ENCODE measurements at regions not wholly inside any gene's neighbourhood (a gene's known extent, or its start where the extent isn't known, plus 50 kb on each side); places are given as distances from the start of the nearest gene placed in this dataset.
A peak's percentile ranks its signal among the peaks of the same experiment; 100 is the strongest.

DNA sequence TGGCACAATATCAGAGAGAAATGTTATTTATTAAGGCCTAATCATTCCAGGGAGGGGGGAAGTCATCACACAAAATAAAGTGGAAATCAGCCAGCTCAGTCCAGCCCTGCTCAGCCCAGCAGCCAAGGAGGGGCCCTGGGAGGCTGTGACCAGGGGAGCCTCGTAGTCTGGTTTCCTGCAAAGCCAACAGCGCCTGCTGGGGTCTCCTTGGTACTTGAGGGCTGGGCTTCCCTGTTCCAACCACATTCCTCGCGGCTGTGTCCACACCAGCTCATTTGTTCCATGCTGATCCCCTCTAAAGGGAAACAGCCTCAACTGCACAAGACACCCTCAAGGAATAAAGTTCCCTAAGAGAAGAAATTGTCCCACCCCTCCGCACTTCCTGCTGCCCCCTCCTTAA lies 154.0 kb downstream of the TMEM132E start:
- DNase-seq: no peak

GRCh38 chr17:34730816-34731215 lies 151.4 kb downstream of the TMEM132E start:
- DNase-seq: no peak

DNA sequence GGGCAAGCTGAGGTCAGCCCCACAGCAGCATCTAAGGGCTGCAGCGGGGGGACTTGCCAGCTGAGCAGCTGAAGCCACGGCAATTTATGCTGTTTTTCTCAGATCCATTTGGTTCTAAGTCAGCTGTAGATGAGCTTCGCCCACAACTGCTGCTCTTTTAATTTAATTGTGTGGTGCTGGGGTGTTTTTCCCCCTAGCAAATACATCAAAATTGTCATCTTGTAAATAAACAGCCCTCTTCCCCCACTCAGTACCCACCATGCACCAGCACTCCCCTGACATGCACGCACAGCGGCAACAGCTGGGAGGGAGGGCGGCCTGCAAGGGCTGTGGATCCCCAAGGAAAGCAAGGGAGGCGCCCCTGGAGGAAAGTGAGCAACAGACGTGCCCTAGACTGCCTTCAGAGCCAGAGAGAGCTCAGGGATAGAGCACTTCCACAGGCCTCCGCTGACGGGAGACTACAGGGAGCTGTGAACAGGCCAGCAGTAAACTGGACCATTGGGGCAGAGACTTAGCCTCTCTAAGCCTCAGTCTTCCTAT lies 149.5 kb downstream of the TMEM132E start:
- DNase-seq: no peak

- DNase-seq: no peak
Measured at GRCh38 chr17:34727601-34728000, 148.2 kb downstream of the TMEM132E start.

DNA sequence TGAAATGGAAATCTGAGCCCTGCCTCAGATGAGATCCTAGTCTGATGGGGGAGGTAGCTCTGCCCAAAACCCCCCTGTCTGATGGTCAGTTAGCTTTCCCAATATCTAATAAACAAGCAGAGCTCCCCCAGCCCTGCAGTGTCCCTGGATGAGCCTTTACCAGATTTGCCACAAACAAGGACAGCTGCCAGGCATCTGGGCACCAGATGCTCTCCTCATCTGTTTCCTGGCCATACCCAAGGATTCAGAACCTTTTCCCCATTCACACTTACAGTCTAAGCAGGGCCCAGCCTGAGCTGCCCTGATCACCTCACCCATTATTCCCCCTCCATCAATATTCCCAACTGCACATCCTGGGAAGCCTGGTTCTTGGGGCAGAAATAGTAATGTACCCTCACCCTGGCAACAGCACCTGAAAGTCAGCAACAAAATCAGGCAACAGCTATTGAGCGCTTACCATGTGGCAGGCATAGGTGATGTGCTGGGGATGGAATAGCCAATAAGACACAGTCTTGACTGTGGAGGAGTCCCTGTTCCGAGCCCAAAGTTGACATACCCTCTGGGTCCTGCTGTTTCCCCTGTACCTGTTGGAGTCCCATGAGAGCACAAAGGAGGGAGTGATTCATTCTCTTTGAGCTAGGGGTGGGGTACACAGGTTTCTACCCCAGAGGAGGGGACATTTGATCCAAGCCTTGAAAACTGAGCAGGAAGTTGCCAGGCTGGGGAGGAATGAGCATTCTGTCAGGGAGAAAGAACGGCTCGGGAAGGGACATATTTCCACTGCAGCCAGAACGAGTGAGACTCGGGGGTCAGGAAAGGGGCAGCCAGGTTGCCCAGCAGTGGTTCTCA lies 147.4 kb downstream of the TMEM132E start:
- DNase-seq: no peak

GRCh38 chr17:34725725-34726124 lies 146.3 kb downstream of the TMEM132E start:
- DNase-seq: no peak

- no peak for DNase-seq
Measured at GRCh38 chr17:34725008-34725407, 145.6 kb downstream of the TMEM132E start.

GRCh38 chr17:34723875-34724274 lies 144.5 kb downstream of the TMEM132E start:
- DNase-seq: no peak

- DNase-seq: no peak
Measured at GRCh38 chr17:34721326-34721725, 141.9 kb downstream of the TMEM132E start.

DNA sequence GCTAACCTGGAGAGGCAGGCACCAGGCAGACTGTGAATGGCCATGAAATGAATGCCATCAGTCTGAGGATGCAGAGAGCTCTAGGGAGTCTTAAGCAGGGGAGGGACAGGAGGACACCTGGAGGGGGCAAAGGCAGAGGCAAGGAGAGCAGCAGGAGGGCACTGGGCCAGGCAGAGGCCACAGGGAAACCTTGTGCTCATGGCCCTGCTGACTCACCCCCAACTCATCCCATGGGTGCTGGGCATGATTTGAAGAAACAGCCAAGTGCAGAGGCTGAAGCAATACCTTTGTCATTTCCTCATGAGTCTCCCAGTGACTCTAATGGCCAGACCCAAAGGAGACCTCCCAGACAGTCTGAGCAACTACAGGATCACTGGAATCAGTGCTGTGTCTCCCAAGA lies 141.4 kb downstream of the TMEM132E start:
- no peak for DNase-seq

DNA sequence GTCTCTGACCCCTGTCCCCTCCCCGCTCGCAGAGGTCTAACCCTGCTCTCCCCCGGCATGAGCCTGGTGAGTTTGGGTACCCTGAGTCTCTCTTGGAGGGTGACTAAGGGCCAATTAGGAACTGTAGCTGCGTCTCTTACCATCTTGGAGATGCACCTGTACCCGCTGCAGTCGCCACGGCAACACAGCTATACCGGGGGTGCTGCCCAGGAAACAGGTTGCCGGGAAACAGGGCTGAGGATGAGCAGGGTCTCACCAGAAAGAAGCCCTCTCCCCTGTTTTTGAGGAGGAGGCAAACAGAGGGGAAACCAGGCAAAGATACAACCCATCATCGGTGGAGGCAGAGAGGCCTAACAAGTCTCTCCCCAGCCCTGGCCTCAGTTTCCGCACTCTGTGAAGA lies 140.2 kb downstream of the TMEM132E start:
- DNase-seq: no peak

GRCh38 chr17:34717092-34717491 lies 137.7 kb downstream of the TMEM132E start:
- DNase-seq: no peak

DNA sequence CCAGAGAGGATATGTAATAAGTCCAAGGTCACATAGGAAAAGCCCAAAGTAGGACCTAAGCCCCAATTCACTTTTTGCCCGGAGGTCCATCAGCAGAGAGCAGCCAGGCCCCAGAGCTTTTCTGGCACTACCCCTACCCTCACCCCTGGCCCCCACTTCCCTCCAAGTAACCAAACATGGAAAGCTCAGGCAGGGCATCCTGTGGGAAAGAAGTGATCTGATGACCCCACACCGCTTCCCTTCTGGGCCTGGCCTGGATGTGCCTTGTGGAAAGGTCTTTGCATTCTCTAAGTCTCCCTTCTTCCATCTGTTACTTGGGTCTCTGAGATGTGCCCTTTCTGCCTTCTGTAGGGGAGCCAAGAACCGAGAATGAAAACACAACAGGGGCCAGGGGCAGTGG lies 136.9 kb downstream of the TMEM132E start:
- no peak for DNase-seq

DNA sequence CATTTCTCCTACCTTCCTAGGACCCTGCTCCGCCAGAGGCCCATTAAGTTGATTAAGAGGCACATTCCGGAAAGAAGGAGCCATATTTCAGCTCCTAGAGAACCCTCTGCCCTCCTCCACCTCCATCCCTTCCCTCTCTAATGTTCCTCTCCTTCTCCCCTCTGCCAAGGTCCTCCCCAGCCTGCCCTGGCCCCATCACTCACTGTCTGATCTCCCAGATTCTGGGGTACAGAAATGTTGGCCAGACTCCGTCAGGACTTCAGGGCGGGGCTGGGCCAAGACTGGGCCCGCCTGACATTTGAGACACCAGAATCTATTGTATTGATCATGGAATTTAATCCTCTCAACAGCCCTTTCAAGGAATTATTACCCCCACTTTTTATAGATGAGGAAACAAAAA lies 136.1 kb downstream of the TMEM132E start:
- no peak for DNase-seq

DNA sequence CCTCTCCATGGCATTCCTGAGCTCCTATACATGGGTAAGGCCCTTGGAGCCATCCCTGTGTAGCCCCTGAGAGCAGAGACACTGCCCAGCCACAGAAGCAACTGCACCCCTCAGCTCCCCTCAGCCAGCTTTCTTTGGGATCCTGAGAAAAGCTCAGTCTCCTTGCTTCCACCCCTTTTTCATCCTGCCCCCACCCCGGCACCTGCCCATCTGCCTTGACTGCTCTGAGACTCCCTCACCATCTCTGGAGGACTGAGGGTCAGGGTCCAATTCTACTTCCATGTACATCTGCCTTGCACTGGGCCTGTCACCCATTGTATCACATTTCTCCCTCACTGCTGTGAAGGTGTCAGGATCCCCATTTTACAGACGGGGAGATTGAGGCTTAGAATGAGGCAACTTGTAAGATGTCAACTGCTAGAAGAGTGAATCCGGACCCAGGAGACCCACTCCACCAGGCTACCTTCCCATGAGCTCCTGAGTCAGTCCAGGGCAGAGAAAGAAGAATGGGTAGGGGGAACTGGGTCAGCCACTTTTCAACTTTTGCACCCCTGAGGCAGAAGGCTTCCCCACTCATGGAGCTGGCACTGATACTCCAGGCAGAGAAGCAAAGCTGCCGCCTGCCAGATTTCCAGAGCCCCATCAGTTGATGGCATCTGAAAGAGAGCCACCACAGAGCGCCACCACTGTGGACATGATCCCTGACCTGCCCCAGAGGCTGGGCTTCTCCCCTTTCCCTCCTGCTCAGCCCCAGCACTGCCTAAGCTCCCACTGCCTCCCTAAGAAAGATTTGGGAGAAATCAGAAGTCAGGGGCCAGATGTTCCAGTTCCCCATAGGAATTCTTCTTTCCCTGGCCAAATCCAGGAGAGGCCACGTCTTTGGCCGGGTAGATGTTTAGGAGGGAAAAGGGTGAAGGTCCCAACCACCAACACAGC lies 135.4 kb downstream of the TMEM132E start:
- DNase-seq: no peak

DNA sequence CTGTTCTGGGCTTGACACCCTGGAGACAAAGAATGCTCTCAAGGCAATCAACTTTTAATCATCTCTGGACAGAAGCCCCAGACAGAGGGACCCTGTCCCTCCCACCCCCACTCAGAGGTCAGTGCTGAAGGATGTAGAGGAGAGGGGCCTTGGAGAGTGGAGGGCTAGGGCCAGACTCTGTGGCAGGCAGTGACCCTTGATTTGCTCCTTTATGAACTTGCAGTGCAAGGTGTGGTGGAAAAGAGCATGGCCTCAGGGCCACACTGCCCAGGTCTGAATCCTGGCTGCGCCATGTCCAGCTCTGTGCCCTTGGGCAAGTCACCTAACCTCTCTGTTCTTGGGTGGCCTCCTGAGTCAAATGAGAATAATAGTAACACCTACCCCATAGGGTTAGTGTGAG lies 134.3 kb downstream of the TMEM132E start:
- no peak for DNase-seq

DNA sequence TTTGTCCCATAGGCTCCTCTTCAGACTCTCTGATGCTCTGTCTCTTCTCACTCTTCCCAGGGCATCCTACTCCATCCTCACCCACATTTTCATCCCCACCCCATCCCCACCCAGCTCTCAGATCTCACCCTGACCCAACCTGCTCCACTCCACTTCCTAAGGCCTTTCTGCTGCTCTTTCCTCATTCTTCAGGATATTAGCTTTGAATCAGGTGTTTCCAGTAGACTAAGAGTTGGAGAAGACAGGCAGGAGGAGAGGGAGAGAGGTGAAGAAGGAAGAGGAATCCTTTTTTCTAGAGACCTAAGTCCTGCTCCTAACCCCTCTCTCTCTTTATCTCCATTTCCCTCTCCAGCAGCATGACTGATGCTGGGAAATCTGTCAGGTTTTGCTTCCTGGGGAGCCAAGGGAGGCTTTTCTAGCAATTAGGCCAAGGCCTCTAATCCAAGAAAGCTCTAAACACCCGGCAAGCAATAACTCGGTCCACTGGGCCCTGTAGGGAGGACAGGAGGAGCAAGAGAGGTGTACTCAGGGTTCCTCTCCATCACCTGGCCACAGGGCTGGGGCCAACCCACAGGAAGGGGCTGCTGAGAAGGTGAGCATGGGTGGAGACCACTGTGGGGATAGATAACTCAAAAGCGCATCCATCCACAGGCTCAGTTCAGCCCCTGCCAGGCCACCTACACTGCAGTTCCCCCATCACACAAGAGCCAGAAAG lies 133.3 kb downstream of the TMEM132E start:
- no peak for DNase-seq

- DNase-seq: no peak
Measured at GRCh38 chr17:34711646-34712045, 132.3 kb downstream of the TMEM132E start.

GRCh38 chr17:34710226-34710625 lies 130.8 kb downstream of the TMEM132E start:
- no peak for DNase-seq

DNA sequence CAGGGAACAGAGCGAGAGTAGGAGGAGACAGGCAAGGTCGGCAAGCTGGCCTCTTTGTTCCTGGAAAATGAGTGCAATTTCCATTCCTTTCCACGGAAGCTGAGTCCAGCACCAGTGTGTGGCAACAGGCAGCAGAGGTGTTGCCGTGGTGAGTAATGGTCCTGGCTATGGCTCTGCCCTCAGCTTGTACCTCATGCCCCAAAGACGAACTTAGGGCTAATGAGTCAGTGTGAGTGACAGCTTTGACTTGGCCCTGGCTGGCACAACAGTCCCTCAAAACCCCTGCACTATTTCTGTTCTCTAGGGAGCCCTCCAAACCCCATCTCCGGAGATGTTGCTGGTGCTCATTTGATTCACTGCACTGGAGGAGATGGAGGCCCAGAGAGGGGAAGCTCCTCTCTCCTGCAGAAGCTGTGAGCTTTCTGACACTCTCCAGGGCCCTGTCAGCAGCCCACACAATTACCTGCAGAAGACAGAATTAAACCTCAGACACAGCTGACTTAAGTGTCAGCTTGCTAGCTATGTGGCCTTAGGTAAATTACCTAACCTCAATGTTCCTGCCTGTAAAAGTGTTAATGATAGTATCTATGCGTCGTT lies 129.9 kb downstream of the TMEM132E start:
- DNase-seq: peak; percentile 21

GRCh38 chr17:34706029-34706428 lies 126.6 kb downstream of the TMEM132E start:
- DNase-seq: no peak

GRCh38 chr17:34703533-34703932 lies 124.2 kb downstream of the TMEM132E start:
- DNase-seq: no peak

- DNase-seq: no peak
Measured at GRCh38 chr17:34699181-34699580, 119.8 kb downstream of the TMEM132E start.

All from NK-92 treated with Interleukin-12 subunit alpha and Interleukin-12 subunit beta, amount 100 ng/mL, for 24 hours (cell line).